ENCODE measurements at regions not wholly inside any gene's neighbourhood (a gene's known extent, or its start where the extent isn't known, plus 50 kb on each side); places are given as distances from the start of the nearest gene placed in this dataset.
"Not testable (repeated sequence)": the region's sequence is repeated elsewhere in the genome, so short reads cannot be mapped to it uniquely, and the experiment has no call there.

DNA sequence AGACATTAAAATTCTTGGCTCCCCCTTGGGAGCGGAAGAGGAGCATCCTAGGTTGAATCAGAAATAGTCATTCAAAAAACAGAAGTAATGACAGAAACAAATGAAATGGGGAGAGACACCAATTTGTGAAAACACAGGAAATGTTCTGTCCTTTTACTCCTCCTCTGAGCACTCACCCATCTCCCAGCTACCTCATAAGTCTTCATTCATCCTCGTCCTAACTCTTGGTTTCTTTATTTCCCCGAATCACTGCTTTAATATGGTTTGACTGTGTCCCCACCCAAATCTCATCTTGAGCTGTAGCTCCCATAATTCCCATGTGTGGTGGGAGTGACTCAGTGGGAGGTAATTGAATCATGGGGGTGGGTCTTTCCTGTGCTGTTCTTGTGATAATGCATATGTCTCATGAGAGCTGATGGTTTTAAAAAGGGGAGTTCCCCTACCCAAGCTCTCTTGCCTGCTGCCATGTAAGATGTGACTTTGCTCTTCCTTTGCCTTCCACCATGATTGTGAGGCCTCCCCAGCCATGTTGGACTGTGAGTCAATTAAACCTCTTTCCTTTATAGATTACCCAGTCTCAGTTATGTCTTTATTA lies 579.7 kb upstream of the CBLB start:
- DNase-seq (ENCODE audit: low read depth in 2 of 2) = not testable (repeated sequence)

DNA sequence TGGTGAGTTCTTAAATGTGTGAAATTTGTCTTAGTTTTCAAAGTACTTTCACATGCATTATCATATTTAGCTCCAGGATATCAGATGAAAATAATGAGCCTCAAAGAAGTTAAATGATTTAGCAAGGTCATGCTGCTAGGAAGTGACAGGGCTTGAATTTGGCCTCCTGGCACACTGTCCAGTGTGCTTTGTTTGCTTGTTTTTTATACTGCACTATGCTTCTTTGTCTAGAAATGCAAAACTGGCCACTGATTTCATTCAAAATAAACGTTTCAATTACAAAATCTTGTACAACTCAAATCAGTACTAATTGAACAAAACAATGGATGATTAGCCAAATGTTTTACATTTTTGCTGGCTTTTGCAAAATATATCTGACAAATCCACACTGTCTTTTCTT lies 583.3 kb upstream of the CBLB start:
- DNase-seq (ENCODE audit: low read depth in 2 of 2) = no peak

DNA sequence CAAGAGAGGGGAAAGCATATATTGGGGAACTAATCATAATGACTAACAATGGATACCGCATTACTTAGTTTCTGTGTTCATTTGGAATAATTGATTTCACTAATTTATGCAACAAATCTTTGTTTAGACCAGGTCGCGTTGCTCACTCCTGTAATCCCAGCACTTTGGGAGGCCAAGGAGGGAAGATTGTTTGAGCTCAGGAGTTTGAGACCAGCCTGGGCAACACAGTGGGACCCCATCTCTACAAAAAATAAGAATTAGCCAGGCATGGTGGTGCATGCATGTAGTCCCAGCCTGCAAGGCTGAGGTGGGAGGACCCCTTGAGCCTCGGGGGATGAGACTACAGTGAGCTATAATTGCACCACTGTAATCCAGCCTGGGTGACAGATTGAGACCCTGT lies 585.7 kb upstream of the CBLB start:
- DNase-seq (ENCODE audit: low read depth in 2 of 2) = no peak

DNA sequence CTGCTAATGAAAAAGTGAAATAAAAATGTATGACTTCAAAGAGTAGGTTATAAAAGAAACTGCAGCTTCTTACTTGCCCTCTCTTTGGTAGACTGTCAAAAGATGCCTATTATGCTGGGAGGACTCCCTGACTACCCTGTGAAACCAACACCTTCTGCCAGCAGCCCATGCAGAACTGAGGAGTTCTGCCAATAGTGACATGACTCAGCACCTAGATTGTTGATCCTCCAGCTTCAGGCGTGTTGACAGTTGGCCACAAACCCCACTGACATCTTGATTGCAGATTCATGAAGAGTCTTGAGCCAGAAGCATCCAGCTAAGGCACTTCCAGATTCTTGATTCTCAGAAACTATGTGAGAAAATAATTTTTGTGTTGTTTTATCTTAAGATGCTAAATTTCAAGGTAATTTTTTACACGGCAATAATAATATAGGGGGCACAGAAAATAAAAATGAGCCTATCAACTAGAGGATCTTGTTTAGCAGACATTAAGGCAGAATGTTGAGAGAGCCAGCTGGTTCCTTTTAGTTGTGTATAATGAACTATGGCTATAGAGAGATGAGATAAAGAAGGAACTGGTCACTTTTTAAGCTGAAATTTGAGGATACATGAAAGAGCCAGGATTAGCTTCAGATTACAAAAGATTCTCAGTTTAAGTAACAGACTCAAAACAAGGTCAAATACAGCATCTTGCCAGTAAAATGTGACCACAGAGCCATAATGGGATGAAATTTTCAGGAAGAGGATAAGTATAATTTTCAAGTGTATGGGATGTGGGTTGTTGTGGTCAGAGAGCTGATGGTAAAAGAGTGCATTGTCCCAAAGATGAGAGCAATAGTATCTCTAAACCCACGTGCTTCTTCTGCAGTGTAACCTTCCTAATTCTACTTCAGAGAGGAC lies 588.7 kb upstream of the CBLB start:
- no peak for DNase-seq (ENCODE audit: low read depth in 2 of 2)

DNA sequence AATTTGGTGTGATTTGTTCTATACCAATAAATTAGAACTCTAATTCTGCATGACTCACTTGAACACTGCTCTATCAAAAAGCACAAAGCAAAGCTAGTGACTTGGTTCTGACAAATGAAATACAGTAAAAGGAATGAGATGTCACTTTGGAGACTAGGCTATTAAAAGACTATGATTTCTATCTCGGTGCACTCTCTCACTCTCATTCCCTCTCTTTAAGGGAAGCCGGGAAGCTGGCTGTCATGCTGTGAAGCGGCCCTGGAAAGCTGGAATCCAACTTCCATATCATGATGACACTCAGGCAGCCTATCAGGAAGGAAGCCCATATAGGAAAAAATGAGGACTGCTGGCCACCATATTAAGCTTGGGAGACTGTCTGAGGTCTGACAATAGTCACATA lies 590.1 kb upstream of the CBLB start:
- no peak for DNase-seq (ENCODE audit: low read depth in 2 of 2)

DNA sequence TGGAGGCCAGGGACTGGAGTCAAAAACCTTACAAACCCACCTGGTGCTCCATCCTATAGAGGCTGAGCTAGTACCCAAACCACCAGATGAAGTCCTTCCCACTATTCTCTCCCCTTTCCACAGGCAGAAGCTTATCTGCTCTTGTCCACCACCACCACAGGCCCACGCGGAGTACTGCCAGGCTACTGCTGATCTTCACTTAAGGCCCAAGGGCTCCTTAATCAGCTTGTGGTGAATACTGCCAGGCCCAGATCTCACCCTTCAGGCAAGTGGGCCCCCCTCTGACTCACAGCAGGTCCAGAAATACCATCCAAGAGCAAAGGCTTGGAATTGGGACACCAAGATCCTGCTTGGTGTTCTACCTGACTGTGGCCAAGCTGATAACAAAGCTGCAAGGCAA lies 598.1 kb upstream of the CBLB start:
- no peak for DNase-seq (ENCODE audit: low read depth in 2 of 2)

DNA sequence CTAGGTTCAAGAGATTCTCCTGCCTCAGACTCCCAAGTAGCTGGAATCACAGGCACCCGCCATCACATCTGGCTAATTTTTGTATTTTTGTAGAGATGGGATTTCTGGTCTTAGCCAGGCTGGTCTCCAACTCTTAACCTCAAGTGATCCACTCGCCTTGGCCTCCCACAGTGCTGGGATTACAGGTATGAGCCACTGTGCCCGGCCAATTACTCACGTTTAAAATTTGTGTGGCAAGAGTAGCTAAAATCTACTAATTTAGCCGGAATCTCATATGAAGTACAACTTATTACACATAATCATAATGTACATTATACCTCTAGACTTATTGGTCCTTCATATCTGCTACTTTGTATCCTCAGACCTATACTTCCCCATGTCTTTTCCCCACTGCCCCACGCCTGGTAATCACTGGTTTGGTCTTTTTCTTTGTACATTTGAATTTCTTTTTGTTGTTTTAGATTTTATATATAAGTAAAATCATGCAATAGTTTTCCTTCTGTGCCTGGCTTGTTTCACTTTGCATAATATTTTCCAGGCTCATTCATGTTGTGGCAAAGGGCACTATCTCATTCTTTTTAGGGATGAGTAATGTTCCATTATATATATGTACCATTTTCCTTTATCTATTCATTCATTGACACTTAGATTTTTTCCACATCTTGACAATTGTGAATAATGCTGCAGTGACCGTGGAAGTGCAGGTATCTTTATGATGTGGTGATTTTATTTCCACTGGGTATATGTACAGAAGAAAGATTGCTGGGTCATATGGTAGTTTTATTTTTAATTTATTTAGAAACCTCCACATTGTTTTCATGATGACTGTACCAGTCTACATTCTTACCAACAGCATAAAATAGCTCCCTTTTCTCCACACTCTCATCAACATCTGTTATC lies 605.0 kb upstream of the CBLB start:
- no peak for DNase-seq (ENCODE audit: low read depth in 2 of 2)

DNA sequence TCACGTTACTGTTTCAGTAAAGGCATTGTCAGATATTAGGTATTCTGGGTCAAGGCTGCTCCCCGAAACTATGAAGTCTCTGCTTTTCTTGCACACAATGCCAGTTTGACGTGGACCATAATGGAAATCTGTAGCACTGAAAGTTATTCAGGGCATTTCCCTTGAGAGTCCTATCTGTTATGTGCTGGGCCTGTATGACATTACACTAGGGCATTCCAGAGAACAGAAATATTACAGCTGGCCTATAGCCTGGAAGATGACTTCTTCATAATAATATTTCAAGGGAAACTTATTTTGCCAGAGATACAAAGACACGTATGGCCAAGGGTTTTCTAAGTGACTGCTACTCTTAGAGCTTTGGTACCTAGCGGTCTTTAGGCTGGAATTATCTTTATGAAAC lies 613.6 kb upstream of the CBLB start:
- DNase-seq (ENCODE audit: low read depth in 2 of 2) = no peak

DNA sequence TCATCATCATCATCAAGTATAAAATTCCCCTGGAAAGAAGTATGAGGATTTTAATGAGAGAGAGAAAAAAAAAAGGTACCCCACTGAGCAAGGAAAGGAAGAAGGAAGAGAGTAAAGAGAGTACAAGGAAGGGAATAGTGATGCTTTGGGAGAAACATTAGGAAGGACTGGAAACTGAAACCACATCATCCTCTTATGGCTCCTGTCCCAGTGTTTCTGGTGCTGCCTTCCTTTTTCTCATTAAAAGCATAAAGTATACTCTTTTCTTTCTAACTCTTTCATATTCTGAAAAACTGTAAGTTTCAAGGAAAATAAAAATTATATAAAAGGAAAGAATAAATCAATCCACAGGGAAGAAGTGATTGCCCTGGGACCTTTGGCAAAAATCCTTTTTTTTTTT lies 616.4 kb upstream of the CBLB start:
- no peak for DNase-seq (ENCODE audit: low read depth in 2 of 2)

DNA sequence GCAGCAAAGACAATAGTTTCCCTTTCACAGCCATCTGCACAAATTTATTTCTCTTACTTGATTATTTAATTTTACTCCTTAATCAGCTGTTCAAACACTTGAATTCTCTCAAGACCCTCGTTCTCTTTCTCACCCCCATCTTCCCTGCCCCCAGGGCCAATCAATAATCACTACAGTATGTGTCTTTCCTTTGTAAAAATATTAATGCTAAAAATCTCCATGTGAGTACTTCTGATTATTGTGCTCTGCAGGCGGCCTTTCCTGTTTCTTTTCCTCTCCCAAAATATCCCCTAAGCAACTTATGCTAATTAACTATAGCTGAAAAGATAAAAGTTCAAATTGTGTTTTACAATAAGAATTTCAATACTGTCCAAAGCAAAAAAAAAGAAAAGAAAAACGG lies 617.0 kb upstream of the CBLB start:
- DNase-seq (ENCODE audit: low read depth in 2 of 2) = no peak

DNA sequence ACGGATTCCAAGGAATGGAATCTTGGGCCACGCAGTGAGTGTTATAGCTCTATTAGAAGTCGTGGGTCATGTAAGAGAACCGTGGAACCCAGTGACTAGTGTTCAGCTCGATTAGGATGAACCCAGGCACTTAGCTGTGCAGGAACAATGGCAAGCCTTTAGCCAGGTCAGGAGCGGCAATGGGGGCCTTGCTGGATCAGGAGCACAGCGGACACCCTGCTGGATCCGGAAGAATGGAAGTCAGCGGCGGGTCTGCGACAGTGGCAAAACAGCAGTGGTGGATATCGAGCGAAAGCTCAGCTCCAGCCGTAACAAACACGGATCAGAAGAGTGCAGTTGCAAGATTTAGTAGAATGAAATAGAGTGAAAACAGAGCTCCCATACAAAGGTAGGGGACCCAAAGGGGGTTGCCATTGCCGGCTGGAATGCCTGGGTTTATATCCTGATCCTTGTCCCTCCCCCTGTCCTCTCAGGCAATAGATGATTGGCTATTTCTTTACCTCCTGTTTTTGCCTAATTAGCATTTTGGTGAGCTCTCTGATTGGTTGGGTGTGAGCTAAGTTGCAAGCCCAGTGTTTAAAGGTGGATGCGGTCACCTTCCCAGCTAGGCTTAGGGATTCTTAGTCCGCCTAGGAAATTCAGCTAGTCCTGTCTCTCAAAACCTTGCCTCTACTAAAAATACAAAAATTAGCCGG lies 618.3 kb upstream of the CBLB start:
- DNase-seq (ENCODE audit: low read depth in 2 of 2) = not testable (repeated sequence)

DNA sequence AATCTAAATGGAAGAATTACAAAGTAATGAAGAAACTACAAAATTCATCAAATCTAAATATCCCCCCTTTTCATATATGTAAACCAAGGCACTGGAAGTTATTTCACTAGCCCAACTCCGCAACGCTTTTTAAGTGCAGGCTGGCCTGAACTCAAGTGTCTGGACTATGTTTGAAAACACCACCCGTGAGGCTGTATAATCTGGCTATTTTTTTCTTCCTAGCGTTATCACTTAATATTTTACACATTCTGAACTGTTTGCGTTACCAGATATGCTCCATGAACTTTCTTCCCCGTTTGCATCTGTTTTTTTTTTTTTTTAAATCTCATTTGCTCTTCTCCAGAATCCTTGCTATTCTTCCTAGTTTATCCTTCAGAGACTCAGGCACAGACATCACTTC lies 619.5 kb upstream of the CBLB start:
- DNase-seq (ENCODE audit: low read depth in 2 of 2) = no peak

DNA sequence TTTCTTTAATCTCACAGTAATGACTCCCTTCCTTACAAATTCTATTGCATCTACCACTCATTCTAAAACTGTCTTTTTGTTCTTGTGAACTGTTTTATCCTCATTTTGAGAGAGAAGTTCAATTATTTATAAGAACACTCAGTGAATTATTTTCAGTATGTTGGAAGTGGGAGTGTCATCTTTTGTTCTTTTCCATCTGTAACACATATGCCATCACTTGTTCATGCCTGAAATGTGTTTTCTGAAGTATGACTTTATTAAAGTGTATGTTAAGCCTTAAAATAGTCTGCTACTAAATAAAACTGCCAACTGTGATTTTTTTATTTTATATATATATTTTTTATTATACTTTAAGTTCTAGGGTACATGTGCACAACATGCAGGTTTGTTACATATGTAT lies 623.0 kb upstream of the CBLB start:
- DNase-seq (ENCODE audit: low read depth in 2 of 2) = no peak

DNA sequence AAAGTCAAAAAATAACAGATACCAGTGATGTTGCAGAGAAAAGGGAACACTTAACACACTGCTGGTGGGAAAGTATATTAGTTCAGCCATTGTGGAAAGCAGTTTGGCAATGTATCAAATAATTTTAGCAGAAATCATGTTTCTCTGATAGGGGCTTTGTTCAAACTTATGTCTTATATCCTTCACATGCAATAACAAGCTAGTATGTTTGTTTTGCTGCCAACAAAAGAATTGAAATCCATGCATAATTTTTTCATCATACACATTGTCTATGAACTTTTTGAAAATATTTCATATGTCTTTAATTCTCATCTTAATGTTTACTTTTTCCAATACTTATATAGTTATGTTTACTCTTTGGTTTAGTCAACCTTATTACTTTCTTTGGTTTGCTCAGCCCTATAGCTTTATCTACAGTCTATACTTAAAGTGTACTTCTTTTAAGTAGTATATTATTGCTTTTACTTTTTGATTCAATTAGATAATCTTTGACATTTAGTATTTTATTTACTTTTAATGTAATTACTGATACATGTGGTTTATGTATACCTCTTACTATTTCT lies 639.6 kb upstream of the CBLB start:
- no peak for DNase-seq (ENCODE audit: low read depth in 2 of 2)

DNA sequence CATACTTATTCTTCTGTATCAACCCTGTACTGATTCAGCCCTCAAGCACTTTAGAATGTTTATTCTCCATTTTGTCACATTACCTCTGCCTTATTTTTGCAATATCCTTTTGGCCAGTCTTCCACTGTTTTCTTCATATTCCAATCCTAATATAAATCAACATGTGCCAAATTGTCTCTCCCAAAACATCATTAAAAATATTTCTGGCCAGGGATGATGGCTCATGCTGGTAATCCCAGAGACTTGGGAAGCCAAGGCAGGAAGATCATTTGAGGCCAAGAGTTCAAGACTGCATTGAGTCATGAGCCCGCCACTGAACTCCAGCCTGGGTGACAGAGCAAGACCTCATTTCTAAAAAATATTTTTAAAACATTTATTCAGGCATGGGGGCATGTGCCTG lies 641.4 kb upstream of the CBLB start:
- no peak for DNase-seq (ENCODE audit: low read depth in 2 of 2)

DNA sequence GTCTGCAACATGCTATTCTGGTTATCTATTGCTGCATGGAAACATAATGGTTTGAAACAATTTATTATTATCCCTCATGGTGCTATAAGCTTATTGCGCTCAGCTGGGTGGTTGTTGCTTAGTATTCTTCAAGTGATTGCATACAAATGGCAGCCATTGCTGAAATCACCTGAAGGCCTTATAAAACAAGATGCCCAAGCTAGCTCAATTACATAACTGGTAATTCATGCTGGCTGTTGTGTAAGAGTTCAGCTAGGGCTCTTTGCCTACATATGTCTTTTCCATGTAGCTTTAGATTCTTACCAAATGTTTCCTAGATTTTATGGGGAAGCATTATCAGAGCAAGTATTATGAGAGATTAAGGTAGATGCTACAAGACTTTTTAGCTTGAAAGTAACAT lies 644.0 kb upstream of the CBLB start:
- no peak for DNase-seq (ENCODE audit: low read depth in 2 of 2)

DNA sequence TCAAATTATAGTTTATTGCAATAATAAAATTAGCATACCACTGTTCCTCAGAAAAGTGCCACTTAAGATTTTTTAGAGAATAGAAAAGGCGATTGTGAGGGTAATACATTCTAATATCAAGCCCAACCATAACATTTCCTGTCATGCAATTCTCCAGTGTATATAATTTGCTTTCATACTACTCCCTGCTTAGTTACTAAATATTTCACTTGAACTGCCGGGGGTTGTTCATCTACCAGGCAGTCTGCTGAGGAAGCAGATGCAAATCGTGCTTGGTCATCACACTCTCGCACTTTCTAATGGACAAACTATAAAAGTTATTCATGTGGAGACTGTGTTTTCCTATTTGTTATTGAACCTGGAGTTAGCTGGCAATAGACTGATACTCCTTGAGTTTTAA lies 645.6 kb upstream of the CBLB start:
- DNase-seq (ENCODE audit: low read depth in 2 of 2) = no peak

DNA sequence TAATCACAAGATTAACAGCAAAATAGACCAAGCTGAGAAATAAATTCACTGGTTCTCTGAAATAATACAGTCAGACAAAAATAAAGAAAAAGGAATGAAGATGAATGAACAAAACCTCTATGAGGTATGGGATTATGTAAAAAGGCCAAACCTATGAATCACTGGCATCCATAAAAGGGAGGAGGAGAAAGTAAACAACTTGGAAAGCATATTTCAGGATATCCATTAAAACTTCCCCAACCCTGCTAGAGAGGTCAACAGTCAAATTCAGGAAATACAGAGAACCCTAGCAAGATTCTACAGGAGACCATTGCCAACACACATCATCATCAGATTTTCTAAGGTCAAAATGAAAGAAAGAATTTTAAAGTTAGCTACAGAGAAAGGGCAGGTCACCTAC lies 649.7 kb upstream of the CBLB start:
- DNase-seq (ENCODE audit: low read depth in 2 of 2) = no peak

DNA sequence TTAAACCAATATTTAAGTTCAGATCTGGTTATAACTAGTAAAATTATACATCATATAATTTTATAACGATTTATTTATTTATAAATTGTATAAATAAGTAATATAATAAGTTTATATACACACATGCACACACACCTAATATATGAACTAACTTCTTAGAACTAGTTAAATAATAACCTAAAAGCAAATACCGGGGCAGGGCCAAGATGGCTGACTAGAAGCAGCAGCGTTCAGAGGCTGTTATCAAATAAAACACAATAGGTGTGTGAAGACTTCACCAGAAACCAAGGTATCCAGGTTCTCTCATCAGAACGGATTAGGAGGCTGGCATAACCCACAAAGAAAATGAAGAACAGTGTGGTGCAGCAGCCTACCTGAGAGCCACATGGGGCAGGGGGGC lies 653.6 kb upstream of the CBLB start:
- no peak for DNase-seq (ENCODE audit: low read depth in 2 of 2)

DNA sequence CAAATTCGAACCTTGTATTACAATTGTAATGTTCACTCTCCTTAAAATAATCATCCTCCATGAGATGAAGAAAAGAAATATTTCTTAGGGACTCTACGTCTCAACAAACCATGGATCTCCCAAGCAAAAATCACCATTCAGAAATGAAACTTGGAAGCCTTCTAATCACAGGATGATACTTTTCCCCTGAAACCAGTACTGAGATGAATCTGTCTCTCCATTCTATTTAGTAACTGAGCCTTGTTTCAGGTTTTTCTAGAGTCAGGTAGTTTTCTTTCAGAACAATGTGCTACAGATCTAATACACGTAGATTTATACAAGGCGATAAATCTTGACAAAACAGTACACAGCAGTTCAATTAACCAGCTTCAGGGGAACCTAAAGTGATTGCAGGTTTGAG lies 660.1 kb upstream of the CBLB start:
- no peak for DNase-seq (ENCODE audit: low read depth in 2 of 2)

DNA sequence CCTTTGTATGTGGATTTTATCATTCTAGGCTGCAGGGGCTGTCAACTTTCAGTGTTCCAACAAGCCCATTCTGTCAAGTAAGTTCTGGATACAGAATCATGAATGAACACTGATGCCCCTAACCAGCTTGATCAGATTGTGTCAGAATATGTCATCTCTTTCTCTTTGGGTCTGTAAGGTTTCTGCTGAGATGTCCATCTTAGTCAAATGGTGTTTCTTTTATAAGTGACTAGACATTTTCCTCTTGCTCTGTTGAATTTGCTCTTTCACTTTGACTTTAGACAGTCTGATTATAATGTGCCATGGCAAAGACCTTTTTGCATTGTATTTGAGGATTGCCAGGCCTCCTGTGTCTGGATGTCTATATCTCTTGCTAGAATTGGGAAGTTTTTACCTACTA lies 660.9 kb upstream of the CBLB start:
- no peak for DNase-seq (ENCODE audit: low read depth in 2 of 2)

DNA sequence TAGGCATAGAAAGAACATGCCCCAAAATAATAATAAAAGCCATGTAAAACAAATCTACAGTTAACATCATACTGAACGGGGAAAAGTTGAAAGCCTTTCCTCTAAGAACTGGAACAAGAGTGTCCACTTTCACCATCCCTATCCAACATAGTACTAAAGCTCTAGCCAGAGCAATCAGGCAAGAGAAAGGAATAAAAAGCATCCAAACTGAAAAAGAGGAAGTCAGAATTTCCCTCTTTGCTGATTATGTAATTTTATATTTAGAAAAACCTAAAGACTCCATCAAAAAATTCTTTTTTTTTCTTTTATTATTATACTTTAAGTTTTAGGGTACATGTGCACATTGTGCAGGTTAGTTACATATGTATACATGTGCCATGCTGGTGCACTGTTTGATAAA lies 661.6 kb upstream of the CBLB start:
- no peak for DNase-seq (ENCODE audit: low read depth in 2 of 2)
